ENCODE measurements at regions not wholly inside any gene's neighbourhood (a gene's known extent, or its start where the extent isn't known, plus 50 kb on each side); places are given as distances from the start of the nearest gene placed in this dataset.

DNA sequence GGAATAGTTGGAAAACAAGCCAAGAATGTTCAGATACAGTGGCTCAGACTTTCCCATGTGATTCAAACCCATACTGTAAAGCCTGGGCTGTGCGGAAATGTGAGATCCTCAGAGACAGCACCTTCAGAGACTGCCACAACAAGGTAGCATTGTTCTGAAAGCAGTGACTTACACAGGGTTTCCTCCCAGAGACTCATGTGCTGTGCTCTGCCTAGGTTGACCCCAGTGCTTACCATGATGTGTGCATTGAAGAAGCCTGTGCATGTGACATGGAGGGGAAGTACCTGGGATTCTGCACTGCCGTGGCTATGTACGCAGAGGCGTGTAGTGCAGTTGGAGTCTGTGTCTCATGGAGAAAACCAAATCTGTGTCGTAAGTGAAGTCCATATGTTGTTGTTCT lies 219.4 kb downstream of the LRRK2 start:
- no peaks in the 10 kb centered on the region for H4K20me1 ChIP-seq (ENCODE audit: control insufficient read depth, insufficient read depth, insufficient read length)
- no peak overlapping the region for H3K9ac ChIP-seq (ENCODE audit: extremely low read depth, insufficient read length, low read length)
- H4K8ac ChIP-seq (replicated peaks; ENCODE audit: insufficient read length, low read depth, low read length) = no peak overlapping the region
- no peak for DNase-seq
- H4K91ac ChIP-seq (ENCODE audit: insufficient read length, low read depth, low read length) = no peak overlapping the region
- no peak overlapping the region for H2BK15ac ChIP-seq (ENCODE audit: low read depth, low read length)
- Mint-ChIP-seq H3K36me3 (ENCODE audit: insufficient read depth in 1 of 3, low read depth in 3 of 3) (no peaks in the 10 kb centered on the region), H3K4me3 (no peak overlapping the region), H3K27me3 (ENCODE audit: low read depth) (no peaks in the 10 kb centered on the region), H3K4me1 (0 out of 4 replicates have a peak, but pooled peaks cover 0 to 2% of the 10 kb centered on the region in 2 experiments), H3K27ac (no peak overlapping the region), H3K9me3 (no peaks in the 10 kb centered on the region)
- H2AK5ac ChIP-seq (ENCODE audit: insufficient read length, low read length) = no peak overlapping the region
- no peaks in the 10 kb centered on the region for H3K27me3 ChIP-seq (ENCODE audit: insufficient read depth, low read length)
- no peaks in the 10 kb centered on the region for H3K79me2 ChIP-seq (ENCODE audit: insufficient read depth, low read length)
- no peak overlapping the region for H4K5ac ChIP-seq (ENCODE audit: insufficient read length, low read depth, low read length)
- TF ChIP-seq, protein P1, sequence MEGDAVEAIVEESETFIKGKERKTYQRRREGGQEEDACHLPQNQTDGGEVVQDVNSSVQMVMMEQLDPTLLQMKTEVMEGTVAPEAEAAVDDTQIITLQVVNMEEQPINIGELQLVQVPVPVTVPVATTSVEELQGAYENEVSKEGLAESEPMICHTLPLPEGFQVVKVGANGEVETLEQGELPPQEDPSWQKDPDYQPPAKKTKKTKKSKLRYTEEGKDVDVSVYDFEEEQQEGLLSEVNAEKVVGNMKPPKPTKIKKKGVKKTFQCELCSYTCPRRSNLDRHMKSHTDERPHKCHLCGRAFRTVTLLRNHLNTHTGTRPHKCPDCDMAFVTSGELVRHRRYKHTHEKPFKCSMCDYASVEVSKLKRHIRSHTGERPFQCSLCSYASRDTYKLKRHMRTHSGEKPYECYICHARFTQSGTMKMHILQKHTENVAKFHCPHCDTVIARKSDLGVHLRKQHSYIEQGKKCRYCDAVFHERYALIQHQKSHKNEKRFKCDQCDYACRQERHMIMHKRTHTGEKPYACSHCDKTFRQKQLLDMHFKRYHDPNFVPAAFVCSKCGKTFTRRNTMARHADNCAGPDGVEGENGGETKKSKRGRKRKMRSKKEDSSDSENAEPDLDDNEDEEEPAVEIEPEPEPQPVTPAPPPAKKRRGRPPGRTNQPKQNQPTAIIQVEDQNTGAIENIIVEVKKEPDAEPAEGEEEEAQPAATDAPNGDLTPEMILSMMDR (conservative IDR thresholded peaks at IDR 0.05) = no peak
- H2BK20ac ChIP-seq (ENCODE audit: low read depth, low read length, poor library complexity, severe bottlenecking) = no peak overlapping the region
- H3K4ac ChIP-seq (ENCODE audit: low read depth, low read length) = no peak overlapping the region
- H2BK120ac ChIP-seq (ENCODE audit: low read depth, low read length, poor library complexity, severe bottlenecking) = no peak overlapping the region
- no peak overlapping the region for H3K18ac ChIP-seq (ENCODE audit: insufficient read length, low read depth, low read length)
- WGBS (ENCODE audit: extremely low coverage, insufficient read length, low lambda C conversion rate) = no CpG with 5 or more reads among the region's 5 CpGs
- no peak overlapping the region for H3K4me2 ChIP-seq (ENCODE audit: insufficient read depth, insufficient read length, low read length)
- H2AFZ ChIP-seq (ENCODE audit: low read length) = no peak overlapping the region
- no peak overlapping the region for H2BK5ac ChIP-seq (ENCODE audit: insufficient read length, low read length)
- H3K14ac ChIP-seq (ENCODE audit: insufficient read depth, low read length) = no peak overlapping the region; the same call in 1 of the 2 replicates
- no peaks in the 10 kb centered on the region for H3K79me1 ChIP-seq (ENCODE audit: insufficient read depth, low read depth, low read length, poor library complexity, severe bottlenecking)
- no peaks in the 10 kb centered on the region for H3K9me3 ChIP-seq (ENCODE audit: control insufficient read depth, low read depth, low read length)
- no peaks in the 10 kb centered on the region for H3K23me2 ChIP-seq (ENCODE audit: insufficient read length, low read depth, low read length, poor library complexity, severe bottlenecking)
- no peak overlapping the region for H2BK12ac ChIP-seq (ENCODE audit: insufficient read length, low read depth, low read length)
- no peak overlapping the region for H3K27ac ChIP-seq (ENCODE audit: insufficient read length, low read depth, low read length)
- no peak overlapping the region for H3K56ac ChIP-seq (ENCODE audit: insufficient read length, low read depth, low read length)
- no peak overlapping the region for H3T11ph ChIP-seq (ENCODE audit: low read length)
- H3K23ac ChIP-seq (ENCODE audit: insufficient read length, low read depth, low read length) = no peak overlapping the region
- no peaks in the 10 kb centered on the region for H3K4me1 ChIP-seq (ENCODE audit: insufficient read depth, low read length)

All from H9 (cell line).